Ovary (tissue), 7 donors: ENCODE measurements at regions not wholly inside any gene's neighbourhood (a gene's known extent, or its start where the extent isn't known, plus 50 kb on each side); places are given as distances from the start of the nearest gene placed in this dataset.

Source experiments
- DNase-seq, 5 donors: peaks; one replicate each; pipeline ENCODE4 v3.0.0-alpha.2; 2019 to 2020
- H3K27ac ChIP-seq, 2 donors: fragments of 200-600 bp; one replicate each; pipeline versions ENCODE4 v1.5.1 to v1.8.0; 2019 to 2022
- H3K27me3 ChIP-seq: fragments of 200-600 bp; one replicate; pipeline ENCODE4 v1.8.0; 2022
- H3K36me3 ChIP-seq: fragments of 200-600 bp; sonication (generic); one replicate; pipeline ENCODE4 v1.5.1; 2019
- H3K4me1 ChIP-seq: one replicate; pipeline ENCODE4 v1.8.1; 2013; ENCODE audit warnings: mild to moderate bottlenecking, moderate library complexity; ENCODE audit not compliant: insufficient read depth
- H3K4me3 ChIP-seq: fragments of 200-600 bp; sonication (generic); one replicate; pipeline ENCODE4 v1.5.1; 2017
- H3K9me3 ChIP-seq, 2 donors: fragments of 200-600 bp in 1 of 2; sonication (generic) in 1 of 2; one replicate each; pipeline versions ENCODE4 v1.5.1 to v1.8.1; 2013 to 2019; ENCODE audit warnings: mild to moderate bottlenecking in 1 of 2, moderate library complexity in 1 of 2
- CTCF ChIP-seq, 3 donors: fragments of 450-650 bp in 2 of 3; fragments of 200-600 bp in 1 of 3; IDR thresholded peaks; one replicate each; pipeline versions ENCODE4 v1.5.1 to v1.8.0; 2016 to 2022; ENCODE audit warnings: antibody characterized with exemption in 3 of 3, mild to moderate bottlenecking in 1 of 3
- EP300 ChIP-seq: sonication (generic); formaldehyde crosslinking; IDR thresholded peaks from one replicate; pipeline ENCODE4 v1.6.1; 2017; ENCODE audit warnings: antibody characterized with exemption
- POLR2A ChIP-seq: fragments of 450-650 bp; IDR thresholded peaks from one replicate; pipeline ENCODE4 v1.6.1; 2017; ENCODE audit warnings: antibody characterized with exemption, mild to moderate bottlenecking, moderate library complexity
- WGBS, 3 donors: extraction: QIAGEN DNeasy Blood & Tissue Kit in 1 of 3; methylation state at CpG; one replicate each; pipeline versions ENCODE4 v1.1.5 to v1.1.7; 2013 to 2017; 5-methylcytosine and 5-hydroxymethylcytosine counted together
- intact Hi-C, 4 donors: fragments of 100-400 bp; cut with DNase I; formaldehyde crosslinking; loops; one replicate each; pipeline versions ENCODE4 v1.11.0 to v1.15.1; 2022 to 2023
- donor health status: DM: no; HTN: no; CAD: no; lungs with moderate emphysema.
- donor health status: DM: no; HTN: no; CAD: no.
- donor health status: Bipolar disorder and iron deficiency.
- donor health status: DM: no; HTN: no; CAD: no.
- donor health status: DM: yes; HTN: yes; CAD: no.

- DNase-seq, result no peak
- intact Hi-C loops, result no loop called here
Observed at GRCh38 chr2:67486041-67486796, 89.1 kb downstream of the ETAA1 start.

GRCh38 chr2:67487993-67488392, 90.9 kb downstream of the ETAA1 start:
- 90 to 93% (median 92%) methylated on average over 4 of the region's 4 CpGs for WGBS, 3 donors
- Histone ChIP-seq H3K4me3 (no peak overlapping the region), H3K4me1 (no peaks in the 10 kb centered on the region), H3K27me3 (no peaks in the 10 kb centered on the region), H3K9me3 (no peaks in the 10 kb centered on the region), H3K27ac (no peak overlapping the region), H3K36me3 (no peaks in the 10 kb centered on the region)
- TF ChIP-seq EP300, result no peak
- TF ChIP-seq POLR2A, result no peak
- no peak for TF ChIP-seq CTCF (IDR thresholded peaks at IDR 0.05)
- intact Hi-C loops, result no loop called here
- DNase-seq, result no peak

More at GRCh38 chr2:67486041-67486796, 89.1 kb downstream of the ETAA1 start:
- no peaks in the 10 kb centered on the region for H3K4me1 ChIP-seq
- no peaks in the 10 kb centered on the region for H3K9me3 ChIP-seq
- no peak overlapping the region for H3K4me3 ChIP-seq
- H3K36me3 ChIP-seq, result no peaks in the 10 kb centered on the region
- WGBS, 3 donors, result 89 to 96% (median 94%) methylated on average over 1 of the region's 1 CpG
- TF ChIP-seq POLR2A (no peak), CTCF (IDR thresholded peaks at IDR 0.05) (no peak), EP300 (no peak)
- H3K27me3 ChIP-seq, result no peaks in the 10 kb centered on the region
- no peak overlapping the region for H3K27ac ChIP-seq

GRCh38 chr2:67489396-67489795, 92.3 kb downstream of the ETAA1 start:
- Histone ChIP-seq H3K27me3 (no peaks in the 10 kb centered on the region), H3K9me3 (no peaks in the 10 kb centered on the region), H3K36me3 (no peaks in the 10 kb centered on the region), H3K4me3 (no peak overlapping the region), H3K27ac (no peak overlapping the region), H3K4me1 (no peaks in the 10 kb centered on the region)
- no peak for TF ChIP-seq EP300
- TF ChIP-seq CTCF (IDR thresholded peaks at IDR 0.05), result no peak
- TF ChIP-seq POLR2A, result no peak
- DNase-seq, result no peak
- intact Hi-C loops, result no loop called here
- 93 to 94% (median 93%) methylated on average over 8 of the region's 8 CpGs for WGBS, 3 donors

- H3K4me1 ChIP-seq, result peaks cover 8% of the 10 kb centered on the region
- DNase-seq, result no peak
- H3K27me3 ChIP-seq, result no peaks in the 10 kb centered on the region
- no peaks in the 10 kb centered on the region for H3K36me3 ChIP-seq
- 33 to 50% (median 43%) methylated on average over 1 of the region's 1 CpG for WGBS, 3 donors
- TF ChIP-seq EP300 (no peak), CTCF (IDR thresholded peaks at IDR 0.05) (no peak), POLR2A (no peak)
- intact Hi-C loops, result no loop called here
- H3K27ac ChIP-seq, result no peak overlapping the region
- no peak overlapping the region for H3K4me3 ChIP-seq
- no peaks in the 10 kb centered on the region for H3K9me3 ChIP-seq
Observed at GRCh38 chr2:67498931-67499330, 101.8 kb downstream of the ETAA1 start.
